Cardiac septum (tissue), 1 donor: ENCODE measurements at regions not wholly inside any gene's neighbourhood (a gene's known extent, or its start where the extent isn't known, plus 50 kb on each side); places are given as distances from the start of the nearest gene placed in this dataset.
"Not testable (repeated sequence)": the region's sequence is repeated elsewhere in the genome, so short reads cannot be mapped to it uniquely, and the experiment has no call there.

ENCODE experiments used
- DNase-seq: peaks from one replicate; pipeline ENCODE4 v3.0.0-alpha.2; 2020; ENCODE audit warnings: low spot score
- intact Hi-C: fragments of 100-400 bp; cut with DNase I; formaldehyde crosslinking; loops from one replicate; pipeline ENCODE4 v1.14.0; 2022
- donor health status: DM: no; HTN: no; CAD: no.

DNA sequence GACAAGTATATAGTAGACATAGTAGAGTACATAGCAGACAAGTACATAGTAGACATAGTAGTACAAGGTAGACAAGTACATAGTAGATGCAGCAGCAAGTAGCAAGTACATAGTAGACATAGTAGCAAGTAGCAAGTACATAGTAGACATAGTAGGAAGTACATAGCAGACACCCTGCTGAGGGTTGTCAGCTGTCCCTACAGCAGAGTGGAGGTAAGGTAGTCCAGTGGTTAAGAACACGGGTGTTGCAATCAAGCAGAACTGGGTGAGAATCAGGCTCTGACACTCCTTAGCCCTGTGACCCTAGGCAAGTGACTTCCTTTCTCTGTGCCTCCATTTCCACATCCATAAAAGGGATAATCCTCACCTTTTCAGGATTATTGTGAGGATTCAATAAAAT lies 94.7 kb downstream of the NOG start:
- intact Hi-C loops: no loop called here
- DNase-seq: no peak

DNA sequence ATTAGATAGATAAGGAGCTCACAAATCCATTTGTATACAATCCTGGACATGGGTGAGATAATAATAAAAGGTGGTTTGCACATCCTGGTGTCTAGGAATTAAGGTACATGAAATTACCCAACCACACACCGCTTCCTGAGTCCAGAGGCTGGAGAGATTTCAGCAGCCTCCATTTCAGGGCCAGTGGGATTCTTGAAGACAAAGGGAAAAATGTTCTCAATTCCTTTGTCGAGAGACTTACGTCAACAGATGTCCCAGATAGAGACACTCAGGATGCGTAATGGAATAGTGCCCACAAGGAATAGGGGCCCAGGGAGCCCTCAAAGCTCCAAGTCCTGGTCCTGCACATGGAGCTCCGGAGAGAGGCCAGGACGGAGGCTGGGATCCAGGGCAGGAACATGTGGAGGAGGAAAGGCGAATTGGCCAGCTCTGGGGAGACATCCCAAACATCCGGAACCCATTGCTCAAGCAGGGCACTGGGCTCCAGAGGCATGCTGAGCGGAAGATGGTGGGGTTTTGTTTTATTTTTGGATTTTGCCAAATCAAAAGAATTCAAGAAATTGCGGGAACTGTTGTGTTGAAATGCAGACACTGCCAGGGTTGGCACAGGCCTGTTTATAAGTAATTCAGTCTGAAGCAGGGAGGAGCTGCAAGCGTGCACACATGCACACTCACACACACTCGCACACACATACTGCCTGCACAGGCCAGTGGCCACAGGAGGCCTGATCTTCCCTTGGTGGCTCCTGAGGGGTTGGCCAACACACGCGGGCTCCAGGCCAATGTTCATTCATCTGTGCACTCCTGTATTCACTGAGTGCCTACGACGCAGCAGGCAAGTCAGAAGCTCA lies 97.2 kb downstream of the NOG start:
- intact Hi-C loops: no loop called here
- no peak for DNase-seq

DNA sequence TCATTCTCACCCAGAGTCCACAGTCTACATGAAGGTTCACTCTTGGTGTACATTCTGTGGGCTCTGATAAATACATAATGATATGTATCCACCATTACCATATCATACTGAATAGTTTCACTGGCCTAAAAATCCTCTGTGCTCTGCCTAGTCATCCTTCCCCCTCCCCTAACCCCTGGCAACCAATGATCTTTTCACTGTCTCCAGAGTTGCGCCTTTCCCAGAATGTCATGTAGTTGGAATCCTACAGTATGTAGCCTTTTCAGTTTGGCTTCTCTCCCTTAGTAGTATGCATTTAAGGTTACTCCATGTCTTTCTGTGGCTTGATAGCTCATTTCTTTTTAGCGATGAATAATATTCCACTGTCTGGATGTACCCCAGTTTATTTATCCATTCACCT lies 101.3 kb downstream of the NOG start:
- no peak for DNase-seq
- intact Hi-C loops: no loop called here

DNA sequence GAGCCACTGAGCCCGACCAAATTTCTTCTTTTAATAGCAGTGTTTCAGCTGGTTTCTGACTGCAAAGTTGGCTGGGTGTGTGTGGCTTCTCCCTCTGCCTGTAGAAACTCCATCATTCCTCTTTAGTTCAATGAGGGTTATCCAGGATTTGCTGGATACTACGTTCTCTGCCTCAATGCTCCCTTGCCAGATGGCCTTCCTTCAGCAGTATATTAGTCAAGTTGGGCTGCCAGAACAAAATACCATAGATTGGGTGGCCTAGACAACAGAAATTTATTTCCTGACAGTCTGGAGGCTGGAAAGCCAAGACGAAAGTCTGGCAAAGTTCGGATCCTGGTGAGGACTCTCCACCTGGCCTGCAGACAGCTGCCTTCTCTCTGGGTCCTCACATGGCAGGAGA lies 103.7 kb downstream of the NOG start:
- no peak for DNase-seq
- intact Hi-C loops: no loop called here

DNA sequence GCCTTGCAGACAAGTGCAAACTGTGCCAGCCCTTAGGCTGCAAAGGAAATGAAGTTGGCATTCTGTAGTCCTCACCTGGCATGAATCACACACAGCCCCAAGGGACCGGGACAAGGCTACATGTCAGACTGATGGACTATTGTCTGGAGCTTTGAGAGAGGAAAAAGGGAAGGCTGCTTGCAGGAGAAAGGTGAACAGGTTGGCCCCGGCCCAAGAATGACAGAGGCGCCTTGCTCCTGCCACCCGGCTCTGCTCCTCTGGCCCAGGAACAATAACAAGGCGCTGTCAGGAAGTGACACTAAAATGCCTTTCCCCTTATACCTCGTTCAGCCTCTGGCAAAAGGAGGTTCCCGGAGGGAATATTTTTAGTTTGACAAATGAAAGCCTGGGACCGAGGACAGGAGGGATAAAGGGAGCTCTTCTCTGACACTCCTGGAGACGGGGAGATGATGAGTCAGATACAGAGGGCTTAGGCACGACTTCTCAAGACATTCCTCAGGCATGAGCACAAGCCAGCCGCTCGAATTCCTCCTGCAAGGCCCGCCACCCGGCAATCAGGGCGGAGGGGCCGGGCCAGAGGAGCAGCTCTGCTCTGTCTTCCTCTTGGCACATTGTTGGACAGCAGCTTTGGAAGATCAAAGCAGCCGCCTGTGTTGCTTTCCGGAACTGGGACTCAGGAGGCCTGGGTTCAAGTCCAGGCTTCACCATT lies 105.8 kb downstream of the NOG start:
- DNase-seq: no peak
- intact Hi-C loops: no loop called here

DNA sequence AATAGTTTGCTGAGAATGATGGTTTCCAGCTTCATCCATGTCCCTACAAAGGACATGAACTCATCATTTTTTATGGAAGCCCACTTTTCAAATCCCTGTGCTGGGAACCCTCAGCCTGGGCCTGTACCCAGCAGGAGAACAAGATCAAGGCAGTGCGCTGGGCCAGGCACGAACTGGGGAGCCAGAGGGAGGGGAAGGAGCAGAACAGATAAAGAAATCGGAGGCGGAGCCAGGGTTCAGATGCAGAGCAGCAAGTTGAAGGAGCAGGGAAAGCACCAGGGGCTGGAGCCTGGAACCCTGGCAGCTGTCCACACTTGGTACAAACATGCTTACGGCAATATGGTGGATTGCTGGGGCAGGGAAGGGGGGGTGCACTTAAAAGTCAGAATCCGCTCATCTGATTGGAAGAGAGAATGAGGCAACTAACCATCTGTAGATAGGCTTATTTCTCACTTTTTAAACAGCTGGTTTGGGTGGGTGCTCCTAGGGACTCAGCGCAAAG lies 107.5 kb downstream of the NOG start:
- intact Hi-C loops: no loop called here
- no peak for DNase-seq

DNA sequence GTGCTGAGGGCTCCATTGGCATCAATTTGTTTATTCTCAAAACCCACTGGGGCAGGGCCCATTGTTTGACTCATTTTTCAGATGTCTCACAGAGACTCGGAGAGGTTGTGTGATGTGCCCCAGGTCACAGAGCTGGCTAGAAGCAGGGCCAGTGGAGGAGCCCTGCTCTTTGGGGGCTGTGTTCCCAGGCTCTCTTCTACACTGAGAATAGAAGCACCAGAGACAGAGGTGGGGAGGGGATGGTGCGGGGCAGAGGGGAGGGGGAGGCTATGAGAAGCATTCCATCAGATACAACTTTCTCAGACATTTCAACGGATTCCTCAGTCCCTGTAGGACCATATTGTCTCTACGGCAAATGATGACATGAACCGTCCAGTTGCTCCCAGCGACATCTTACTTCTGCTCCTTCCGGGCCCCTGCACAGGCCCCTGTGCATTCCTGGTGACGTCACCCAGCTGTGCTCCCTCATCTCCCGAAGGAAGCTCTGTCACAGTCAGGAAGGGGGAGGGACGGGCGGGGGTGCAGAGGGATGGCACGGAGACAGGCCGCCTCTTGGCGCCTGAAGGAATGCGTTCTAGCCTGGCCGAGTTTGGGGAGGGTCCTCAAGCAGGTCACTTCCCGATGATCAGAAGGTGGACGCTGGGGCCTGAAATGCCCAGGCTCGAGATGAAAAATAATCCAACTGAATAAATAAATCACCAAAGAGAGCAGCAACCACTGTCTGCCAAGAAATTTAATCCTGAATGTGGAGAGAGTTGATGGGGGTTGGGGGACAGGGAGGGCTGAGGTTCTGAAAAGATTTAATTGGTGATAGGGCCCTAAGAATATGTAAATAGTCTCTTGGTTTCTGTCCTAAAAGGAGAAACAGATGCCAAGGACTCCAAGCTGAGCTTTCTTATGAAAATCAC lies 114.1 kb downstream of the NOG start:
- intact Hi-C loops: no loop called here

DNA sequence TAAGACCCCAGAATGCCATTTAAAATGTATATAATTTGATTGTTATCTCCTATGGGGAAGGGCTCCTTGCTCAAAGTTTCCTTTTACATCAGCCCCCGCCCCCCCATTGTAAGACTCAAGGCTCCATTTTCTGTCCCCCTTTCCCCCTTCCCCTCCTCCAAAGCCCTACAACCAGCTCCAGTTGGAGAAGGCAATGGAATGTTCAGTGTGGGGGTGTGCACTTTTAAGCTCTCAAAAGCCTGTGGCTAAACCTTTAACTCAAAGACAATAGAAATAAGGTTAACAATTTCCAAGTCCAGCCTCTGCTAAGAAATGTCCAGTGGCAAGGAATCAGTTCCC lies 114.7 kb downstream of the NOG start:
- intact Hi-C loops: no loop called here
- DNase-seq: no peak

More for the DNA sequence above, 114.1 kb downstream of the NOG start:
- no peak for DNase-seq

DNA sequence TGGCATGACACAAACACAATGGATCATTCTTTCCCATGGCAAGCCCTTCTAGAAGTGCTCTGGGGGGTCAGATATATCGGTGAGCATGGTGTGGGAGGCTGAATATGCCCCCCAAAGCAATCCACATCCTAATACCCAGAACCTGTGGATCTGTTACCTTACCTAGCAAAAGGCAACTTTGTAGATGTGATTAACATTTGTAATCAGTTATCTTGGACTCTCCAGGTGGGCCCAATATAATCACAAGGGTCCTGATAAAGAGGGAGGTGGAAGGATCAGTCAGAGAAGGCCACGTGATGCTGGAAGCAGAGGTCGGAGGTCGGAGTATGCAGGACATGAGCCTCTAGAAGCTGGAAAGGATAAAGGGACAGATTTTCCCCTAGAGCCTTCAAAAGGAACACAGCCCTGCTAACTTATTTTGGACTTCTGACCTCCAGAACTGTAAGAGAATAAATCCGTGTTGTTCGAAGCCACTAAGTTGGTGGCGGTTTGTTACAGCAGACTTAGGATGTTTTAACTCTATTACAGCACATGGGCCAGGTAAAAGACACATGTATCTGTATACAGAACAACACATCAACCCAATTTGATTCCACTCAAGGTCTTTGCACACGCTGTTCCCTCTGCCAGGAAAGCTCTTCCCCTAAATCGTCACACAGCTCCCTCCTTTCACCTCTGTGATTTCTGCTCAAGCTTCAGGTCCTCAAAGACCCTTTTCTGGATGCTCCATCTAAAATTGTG lies 115.3 kb downstream of the NOG start:
- DNase-seq: no peak

DNA sequence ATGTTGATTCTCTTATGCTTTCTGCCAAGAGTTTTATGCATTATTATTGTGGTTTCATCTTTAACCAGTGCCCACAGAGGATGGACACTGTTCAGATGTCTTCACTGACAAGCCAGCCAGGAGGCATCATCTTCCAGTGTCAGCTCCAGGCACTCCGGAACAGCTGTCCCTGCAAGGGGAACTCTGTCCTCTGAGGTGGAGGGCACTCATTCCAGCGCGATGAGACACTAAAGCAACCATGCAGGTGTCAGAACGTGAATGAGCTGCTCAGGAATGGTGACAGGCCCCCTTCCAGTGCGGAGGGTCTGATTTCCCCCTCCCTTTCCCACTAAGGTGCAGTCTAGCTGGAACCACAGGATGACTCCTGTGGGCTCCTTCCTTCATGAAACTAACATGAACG lies 117.5 kb downstream of the NOG start:
- intact Hi-C loops: loop anchor here (10.0 kb wide), 2 partner anchors 216 to 866 kb away; no protein-coding TSS in a partner anchor
- no peak for DNase-seq

More for the DNA sequence above, 115.3 kb downstream of the NOG start:
- intact Hi-C loops: no loop called here

DNA sequence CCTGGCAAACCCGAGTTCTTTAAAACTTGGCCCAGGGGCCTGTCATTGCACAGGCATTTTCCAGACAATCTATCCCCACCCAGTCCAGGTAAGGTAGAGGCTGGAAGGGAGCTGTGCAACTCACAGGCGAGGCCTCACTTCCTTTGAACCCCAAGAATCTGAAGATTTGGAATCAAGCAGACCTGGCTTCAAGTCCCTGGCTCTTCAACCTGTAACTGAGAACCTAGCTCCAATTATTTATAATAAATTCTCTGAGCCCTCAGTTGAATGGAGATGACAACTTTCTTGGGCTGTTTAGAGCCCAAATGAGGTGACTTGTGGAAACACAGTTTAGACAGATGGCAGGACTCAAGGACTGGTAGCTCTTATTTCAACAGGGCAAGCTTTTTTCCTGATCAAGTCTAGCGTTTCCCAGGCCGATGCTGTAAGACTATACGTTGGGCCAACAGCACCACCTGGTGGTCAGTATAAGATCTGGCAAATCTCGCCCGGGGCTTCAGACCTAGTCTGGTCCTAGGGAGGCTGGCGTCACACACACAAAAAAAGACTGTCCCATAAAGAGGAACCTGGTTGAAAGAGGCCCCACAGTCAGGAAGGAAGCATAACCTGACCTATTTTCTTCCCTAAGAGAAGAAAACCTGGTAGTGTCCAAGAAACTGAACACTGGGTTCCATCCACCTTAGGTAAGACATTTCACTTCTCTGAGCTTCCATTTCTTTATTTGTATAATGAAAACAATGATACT lies 117.9 kb downstream of the C17orf67 start:
- intact Hi-C loops: loop anchor here (1.0 to 10.0 kb wide), 3 partner anchors 123 to 871 kb away; no protein-coding TSS in a partner anchor
- peak; percentile 84 for DNase-seq

DNA sequence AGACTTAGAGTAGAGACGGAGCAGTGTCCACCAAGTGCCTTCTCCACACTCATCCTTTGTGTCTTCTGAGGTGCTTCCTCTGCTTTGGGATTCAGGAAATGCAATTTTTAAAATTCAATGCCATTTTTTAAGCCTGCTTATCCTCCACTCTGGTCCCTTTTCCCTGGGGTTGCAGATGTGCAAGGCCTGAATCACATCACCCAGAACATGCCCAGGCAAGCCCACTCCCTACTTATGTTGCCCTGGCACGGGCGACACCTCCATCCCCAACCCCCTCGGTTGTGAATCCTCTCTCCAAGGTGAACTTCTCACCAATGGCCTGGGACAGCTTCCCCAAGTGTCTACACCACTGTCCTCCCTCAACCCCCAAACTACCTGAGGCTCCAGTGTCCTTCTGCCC lies 116.2 kb downstream of the C17orf67 start:
- DNase-seq: no peak
- intact Hi-C loops: loop anchor here (10.0 kb wide), 2 partner anchors 223 to 873 kb away; no protein-coding TSS in a partner anchor

DNA sequence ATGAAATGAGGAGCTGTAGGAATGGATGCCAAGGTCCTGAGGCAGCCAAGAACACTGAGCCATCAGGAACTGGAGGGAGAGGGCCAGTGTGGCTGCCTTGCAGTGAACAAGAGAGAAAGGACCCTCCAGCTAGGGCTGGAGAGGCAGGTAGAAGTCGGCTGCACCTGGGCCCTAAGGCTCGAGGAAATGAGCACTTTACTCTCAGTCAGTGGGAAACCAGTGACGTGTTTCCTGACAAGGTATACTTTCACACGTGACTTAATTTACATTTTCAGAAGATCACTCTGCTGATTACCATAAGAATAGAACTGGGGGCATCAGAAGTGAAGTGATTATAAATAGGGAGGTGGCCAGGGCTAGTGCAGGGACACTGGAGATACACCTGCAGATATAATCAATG lies 115.2 kb downstream of the C17orf67 start:
- intact Hi-C loops: loop anchor here (10.0 kb wide), 2 partner anchors 224 to 874 kb away; no protein-coding TSS in a partner anchor
- DNase-seq: no peak

DNA sequence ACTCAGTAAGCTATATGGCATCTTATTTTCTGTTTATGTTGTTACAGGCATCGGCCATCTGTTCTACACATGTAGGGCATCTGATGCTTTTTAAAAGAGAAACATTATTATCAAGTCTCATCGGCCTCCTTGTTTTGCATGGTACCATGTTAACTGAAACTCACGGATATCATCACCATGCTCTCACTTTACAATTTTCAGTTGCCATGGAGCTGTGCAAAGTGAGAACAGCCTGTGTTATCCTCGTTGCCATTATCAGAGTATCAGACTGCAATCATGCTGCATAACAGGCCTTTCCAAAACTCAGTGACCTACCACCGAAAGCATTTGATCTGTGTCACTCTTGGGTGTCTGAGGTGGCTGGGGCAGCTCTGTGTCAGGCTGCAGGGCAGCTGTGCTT lies 110.3 kb downstream of the C17orf67 start:
- DNase-seq: no peak
- intact Hi-C loops: no loop called here

DNA sequence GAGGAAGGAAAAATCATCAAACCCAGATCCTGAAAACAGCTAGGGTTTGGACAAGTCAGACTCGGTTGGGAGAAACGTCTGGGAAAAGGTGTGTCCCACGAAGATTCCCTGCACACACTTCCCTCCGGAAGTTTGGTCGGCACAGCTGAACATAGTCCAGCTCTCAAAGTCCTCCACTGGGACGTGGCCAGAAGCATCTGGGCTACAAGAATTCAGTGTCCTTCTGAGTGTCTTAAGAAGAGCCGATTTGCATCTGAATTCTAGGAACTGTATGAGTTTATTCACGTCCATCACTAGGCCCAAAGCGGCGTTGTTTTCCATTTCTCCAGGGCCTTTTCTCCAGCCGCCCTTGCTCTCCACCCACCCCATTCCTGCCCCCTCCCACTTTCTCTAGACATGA lies 109.1 kb downstream of the C17orf67 start:
- intact Hi-C loops: no loop called here
- no peak for DNase-seq

DNA sequence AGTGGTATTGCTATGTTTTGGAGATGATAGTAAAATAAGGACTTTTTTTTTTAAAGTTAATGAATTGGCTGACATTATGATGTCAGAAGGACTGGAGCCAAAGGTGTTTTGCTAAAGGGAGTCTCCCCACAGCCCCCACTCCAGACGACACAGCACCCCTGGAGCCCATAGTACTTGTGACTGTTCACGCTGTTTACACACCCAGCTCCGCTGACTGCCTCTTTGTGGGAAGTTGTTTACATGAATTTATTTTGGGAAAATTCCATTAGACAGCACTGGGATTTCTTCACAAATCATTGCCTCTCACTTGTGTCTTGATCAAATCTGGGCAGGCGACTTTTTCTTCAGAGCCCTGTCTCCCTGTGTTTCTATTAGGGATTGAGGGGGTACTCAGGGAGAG lies 108.6 kb downstream of the C17orf67 start:
- DNase-seq: no peak
- intact Hi-C loops: no loop called here

DNA sequence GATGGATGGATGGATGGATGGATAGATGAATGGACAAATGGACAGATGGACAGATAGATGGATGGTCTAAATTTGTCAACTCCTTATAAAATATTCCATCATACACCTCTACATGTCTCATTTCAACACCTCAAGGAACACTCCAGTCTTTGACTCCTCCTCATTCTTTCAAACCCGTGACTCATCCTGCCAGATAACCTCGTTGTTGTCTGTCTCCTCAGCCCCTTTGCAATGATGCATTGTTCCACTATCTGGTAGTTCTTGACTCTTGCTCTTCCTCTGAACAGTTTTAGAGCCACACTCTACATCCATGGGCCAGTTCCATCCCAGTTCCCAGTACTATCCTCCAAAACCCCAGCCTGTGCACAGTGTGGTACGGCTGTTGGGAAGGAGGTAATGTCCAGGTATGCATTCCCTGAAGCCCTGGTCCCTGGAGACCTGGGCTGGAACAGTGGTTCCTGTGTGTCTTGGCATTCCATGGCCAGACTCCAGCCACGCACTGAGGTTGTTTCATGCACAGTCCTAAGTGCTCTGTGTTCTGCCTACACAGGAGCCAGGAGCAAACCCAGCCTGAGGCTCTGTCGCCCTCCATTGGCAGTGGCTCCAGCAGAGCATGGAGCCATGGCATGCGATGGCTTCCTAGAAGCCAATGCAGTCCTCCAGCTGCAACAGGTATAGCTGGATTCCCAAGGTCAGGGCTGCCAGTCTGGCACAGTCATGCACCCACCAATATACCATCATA lies 105.7 kb downstream of the C17orf67 start:
- intact Hi-C loops: no loop called here
- DNase-seq: no peak

DNA sequence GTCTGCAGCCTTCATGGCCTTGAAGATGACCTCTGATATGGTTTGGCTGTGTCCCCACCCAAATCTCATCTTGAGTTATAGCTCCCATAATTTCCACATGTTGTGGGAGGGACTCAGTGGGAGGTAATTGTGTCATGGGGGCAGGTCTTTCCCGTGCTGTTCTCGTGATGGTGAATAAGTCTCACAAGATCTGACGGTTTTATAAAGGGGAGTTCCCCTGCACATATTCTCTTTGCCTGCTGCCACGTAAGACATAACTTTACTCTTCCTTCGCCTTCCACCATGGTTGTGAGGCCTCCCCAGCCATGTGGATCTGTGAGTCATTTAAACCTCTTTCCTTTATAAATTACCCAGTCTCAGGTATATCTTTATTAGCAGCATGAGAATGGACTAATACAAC lies 102.6 kb downstream of the C17orf67 start:
- DNase-seq, intact Hi-C loops: not testable (repeated sequence)
